Cardiac muscle cell (in vitro differentiated cells and primary cell): ENCODE measurements at regions not wholly inside any gene's neighbourhood (a gene's known extent, or its start where the extent isn't known, plus 50 kb on each side); places are given as distances from the start of the nearest gene placed in this dataset.

Source experiments
- DNase-seq, 2 donors: peaks; one replicate each; pipeline versions ENCODE4 v3.0.0 to v3.0.0-alpha.2; 2010 to 2017; ENCODE audit warnings: low read depth in 1 of 2, low spot score in 1 of 2
- H3K27ac ChIP-seq: fragments of 200-600 bp; sonication (generic); 2 replicates; pipeline ENCODE4 v1.5.1; 2016
- H3K27me3 ChIP-seq: fragments of 200-600 bp; sonication (generic); 2 replicates; pipeline ENCODE4 v1.6.0; 2016; ENCODE audit warnings: control low read depth
- H3K36me3 ChIP-seq: fragments of 200-600 bp; sonication (generic); 2 replicates; pipeline ENCODE4 v1.5.1; 2016; ENCODE audit warnings: control low read depth
- H3K4me1 ChIP-seq: fragments of 200-600 bp; sonication (generic); 2 replicates; pipeline ENCODE4 v1.8.1; 2017; ENCODE audit warnings: low read depth, mild to moderate bottlenecking, mixed run types
- H3K4me3 ChIP-seq: fragments of 200-600 bp; sonication (generic); 2 replicates; pipeline ENCODE4 v1.5.1; 2016; ENCODE audit warnings: mild to moderate bottlenecking
- H3K9me3 ChIP-seq: fragments of 200-600 bp; sonication (generic); 2 replicates; pipeline ENCODE4 v1.5.1; 2017; ENCODE audit warnings: low read depth, mild to moderate bottlenecking, control low read depth
- TF ChIP-seq, protein P1 (sequence below): IDR thresholded peaks from 2 replicates; pipeline ENCODE4 v1.5.1; 2012; ENCODE audit warnings: low read depth, mild to moderate bottlenecking, low read length

DNA sequence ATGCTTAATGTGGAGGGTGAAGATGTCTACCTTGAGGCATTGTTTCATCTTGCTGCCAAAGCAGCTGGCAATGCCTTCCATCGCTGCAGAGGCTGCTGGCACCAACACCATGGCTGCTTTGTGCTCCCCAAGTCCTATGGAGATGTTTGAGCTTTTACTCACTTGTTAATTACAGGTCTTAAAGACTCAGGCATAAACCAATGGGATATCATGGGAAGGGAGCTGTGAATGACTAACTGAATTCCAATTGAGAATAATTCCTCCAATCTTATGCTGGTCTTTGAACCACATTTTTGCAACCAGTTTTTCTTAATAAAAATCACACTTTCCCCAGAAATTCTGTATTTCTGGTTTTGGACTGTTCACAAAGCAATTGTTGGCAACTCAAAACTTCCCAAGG lies 762.0 kb downstream of the GBE1 start:
- Histone ChIP-seq H3K36me3 (no peaks in the 10 kb centered on the region), H3K9me3 (no peaks in the 10 kb centered on the region), H3K27me3 (no peaks in the 10 kb centered on the region), H3K4me1 (no peaks in the 10 kb centered on the region), H3K27ac (no peak overlapping the region), H3K4me3 (no peak overlapping the region)
- TF ChIP-seq, protein P1, sequence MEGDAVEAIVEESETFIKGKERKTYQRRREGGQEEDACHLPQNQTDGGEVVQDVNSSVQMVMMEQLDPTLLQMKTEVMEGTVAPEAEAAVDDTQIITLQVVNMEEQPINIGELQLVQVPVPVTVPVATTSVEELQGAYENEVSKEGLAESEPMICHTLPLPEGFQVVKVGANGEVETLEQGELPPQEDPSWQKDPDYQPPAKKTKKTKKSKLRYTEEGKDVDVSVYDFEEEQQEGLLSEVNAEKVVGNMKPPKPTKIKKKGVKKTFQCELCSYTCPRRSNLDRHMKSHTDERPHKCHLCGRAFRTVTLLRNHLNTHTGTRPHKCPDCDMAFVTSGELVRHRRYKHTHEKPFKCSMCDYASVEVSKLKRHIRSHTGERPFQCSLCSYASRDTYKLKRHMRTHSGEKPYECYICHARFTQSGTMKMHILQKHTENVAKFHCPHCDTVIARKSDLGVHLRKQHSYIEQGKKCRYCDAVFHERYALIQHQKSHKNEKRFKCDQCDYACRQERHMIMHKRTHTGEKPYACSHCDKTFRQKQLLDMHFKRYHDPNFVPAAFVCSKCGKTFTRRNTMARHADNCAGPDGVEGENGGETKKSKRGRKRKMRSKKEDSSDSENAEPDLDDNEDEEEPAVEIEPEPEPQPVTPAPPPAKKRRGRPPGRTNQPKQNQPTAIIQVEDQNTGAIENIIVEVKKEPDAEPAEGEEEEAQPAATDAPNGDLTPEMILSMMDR, result no peak
- no peak for DNase-seq

DNA sequence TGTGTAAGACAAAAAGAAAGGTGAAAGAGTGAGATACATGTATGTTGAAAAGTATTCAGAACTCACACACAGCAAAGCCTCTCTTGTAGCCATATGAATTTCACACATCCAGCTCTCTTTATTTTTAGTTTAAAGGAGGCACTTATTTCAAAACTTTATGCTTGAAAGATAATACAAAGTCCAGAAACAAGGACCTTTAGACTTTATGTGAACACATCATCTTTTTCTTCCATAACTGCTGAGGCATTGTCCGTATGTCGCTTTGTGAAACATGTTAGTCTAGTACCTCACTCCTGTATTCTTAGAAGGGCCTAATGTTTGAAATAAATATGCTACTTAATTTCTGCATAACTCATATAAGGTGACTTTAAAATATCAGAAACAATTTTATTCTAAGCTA lies 763.4 kb downstream of the GBE1 start:
- DNase-seq, result no peak
- Histone ChIP-seq H3K36me3 (no peaks in the 10 kb centered on the region), H3K9me3 (no peaks in the 10 kb centered on the region), H3K27ac (no peak overlapping the region), H3K27me3 (no peaks in the 10 kb centered on the region), H3K4me3 (no peak overlapping the region), H3K4me1 (no peaks in the 10 kb centered on the region)
- TF ChIP-seq, protein P1, result no peak

DNA sequence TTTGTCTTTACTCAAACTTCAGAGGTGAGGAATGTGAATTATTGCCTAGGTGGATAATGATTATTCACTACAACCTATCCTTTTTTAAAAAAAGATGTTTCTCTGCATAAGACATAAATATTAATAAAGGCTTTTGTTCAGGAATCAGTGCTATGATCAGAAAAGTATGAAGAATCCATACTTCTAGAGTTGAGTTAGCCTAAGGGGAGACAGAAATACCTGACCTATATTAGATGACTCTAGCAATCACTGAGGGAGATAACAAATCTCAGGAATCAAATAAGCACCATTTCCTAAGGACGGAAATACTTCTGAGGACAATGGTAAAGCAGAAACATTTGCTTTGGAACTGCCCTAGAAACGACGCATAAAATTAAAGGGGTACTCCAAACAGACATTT lies 763.8 kb downstream of the GBE1 start:
- Histone ChIP-seq H3K27ac (no peak overlapping the region), H3K27me3 (no peaks in the 10 kb centered on the region), H3K36me3 (no peaks in the 10 kb centered on the region), H3K4me1 (no peaks in the 10 kb centered on the region), H3K9me3 (no peaks in the 10 kb centered on the region), H3K4me3 (no peak overlapping the region)
- TF ChIP-seq, protein P1, result no peak
- DNase-seq, result no peak

DNA sequence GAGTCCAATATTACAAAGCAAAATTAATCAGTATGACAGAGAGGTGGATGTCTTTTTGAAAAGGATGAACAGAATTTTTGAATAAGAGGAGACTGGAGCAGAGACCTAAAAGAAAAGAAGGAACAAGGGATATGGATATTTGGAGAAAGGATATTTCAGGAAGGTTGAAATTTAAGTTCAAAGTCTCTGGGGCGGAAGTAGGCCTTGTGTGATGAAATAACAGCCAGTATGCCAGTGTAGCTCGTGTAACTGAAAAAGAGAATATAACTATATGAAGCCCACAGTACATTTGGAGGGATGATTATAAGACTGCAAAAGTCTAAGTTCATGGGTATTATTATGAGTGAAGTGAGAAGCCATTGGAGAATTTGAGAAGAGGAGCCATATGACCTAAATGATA lies 766.7 kb downstream of the GBE1 start:
- no peaks in the 10 kb centered on the region for H3K27me3 ChIP-seq
- H3K4me1 ChIP-seq, result no peaks in the 10 kb centered on the region
- DNase-seq, result no peak
- no peak overlapping the region for H3K27ac ChIP-seq
- no peaks in the 10 kb centered on the region for H3K36me3 ChIP-seq
- H3K9me3 ChIP-seq, result no peaks in the 10 kb centered on the region
- TF ChIP-seq, protein P1, result no peak
- H3K4me3 ChIP-seq, result no peak overlapping the region

DNA sequence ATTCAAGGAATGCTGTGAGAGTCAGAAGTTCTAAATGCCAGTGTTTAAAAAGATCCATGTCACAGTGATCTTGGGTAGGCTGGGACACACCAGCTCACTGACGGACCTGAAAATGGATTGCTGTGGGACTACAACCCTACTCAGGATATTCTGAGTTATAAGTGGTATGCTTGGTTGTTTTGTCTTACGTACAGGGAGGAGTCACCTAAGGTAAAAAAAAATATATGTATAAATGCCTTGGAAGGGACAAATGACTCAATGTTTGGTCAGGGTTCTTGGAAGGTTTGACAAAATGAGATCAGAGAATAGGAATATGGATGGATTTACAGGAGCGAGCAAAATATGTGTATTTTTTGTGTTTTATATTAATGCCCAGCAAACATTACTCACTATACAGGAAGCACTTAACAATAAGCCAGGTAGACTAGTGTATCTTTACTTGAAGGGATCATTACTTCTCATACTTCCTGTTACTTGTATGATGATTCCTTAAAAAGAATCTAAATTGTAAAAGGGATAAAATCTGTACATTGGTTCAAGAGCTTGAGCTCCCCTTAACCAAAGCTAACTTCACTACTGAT lies 767.3 kb downstream of the GBE1 start:
- H3K4me3 ChIP-seq, result no peak overlapping the region
- no peaks in the 10 kb centered on the region for H3K9me3 ChIP-seq
- no peaks in the 10 kb centered on the region for H3K27me3 ChIP-seq
- H3K27ac ChIP-seq, result no peak overlapping the region
- H3K36me3 ChIP-seq, result no peaks in the 10 kb centered on the region
- H3K4me1 ChIP-seq, result no peaks in the 10 kb centered on the region
- DNase-seq, result no peak
- TF ChIP-seq, protein P1, result no peak
